ENCODE measurements at regions not wholly inside any gene's neighbourhood (a gene's known extent, or its start where the extent isn't known, plus 50 kb on each side); places are given as distances from the start of the nearest gene placed in this dataset.

GRCh38 chr5:89279391-89280036 is 396.5 kb upstream of the MEF2C start:
- peak overlapping the region; percentile 41; the same call in 1 of the 2 replicates for H3K4me3 ChIP-seq (ENCODE audit: low read length)
- no peak for TF ChIP-seq ZNF274 (IDR thresholded peaks at IDR 0.05; ENCODE audit: low read depth, low read length)

- TF ChIP-seq ZNF274 (IDR thresholded peaks at IDR 0.05; ENCODE audit: low read depth, low read length) = no peak
- H3K4me3 ChIP-seq (ENCODE audit: low read length) = no peak overlapping the region
Measured at GRCh38 chr5:89277816-89278215, 394.8 kb upstream of the MEF2C start.

- H3K4me3 ChIP-seq (ENCODE audit: low read length) = no peak overlapping the region
- TF ChIP-seq ZNF274 (IDR thresholded peaks at IDR 0.05; ENCODE audit: low read depth, low read length) = no peak
Measured at GRCh38 chr5:89276566-89277305, 393.8 kb upstream of the MEF2C start.

- no peak for TF ChIP-seq ZNF274 (IDR thresholded peaks at IDR 0.05; ENCODE audit: low read depth, low read length)
- H3K4me3 ChIP-seq (ENCODE audit: low read length) = no peak overlapping the region
Measured at GRCh38 chr5:89275066-89275855, 392.3 kb upstream of the MEF2C start.

GRCh38 chr5:89273289-89273688 is 390.3 kb upstream of the MEF2C start:
- H3K4me3 ChIP-seq (ENCODE audit: low read length) = no peak overlapping the region
- no peak for TF ChIP-seq ZNF274 (IDR thresholded peaks at IDR 0.05; ENCODE audit: low read depth, low read length)

GRCh38 chr5:89270901-89271300 is 387.9 kb upstream of the MEF2C start:
- no peak for TF ChIP-seq ZNF274 (IDR thresholded peaks at IDR 0.05; ENCODE audit: low read depth, low read length)
- H3K4me3 ChIP-seq (ENCODE audit: low read length) = peak overlapping the region; percentile 13; the same call in 1 of the 2 replicates

DNA sequence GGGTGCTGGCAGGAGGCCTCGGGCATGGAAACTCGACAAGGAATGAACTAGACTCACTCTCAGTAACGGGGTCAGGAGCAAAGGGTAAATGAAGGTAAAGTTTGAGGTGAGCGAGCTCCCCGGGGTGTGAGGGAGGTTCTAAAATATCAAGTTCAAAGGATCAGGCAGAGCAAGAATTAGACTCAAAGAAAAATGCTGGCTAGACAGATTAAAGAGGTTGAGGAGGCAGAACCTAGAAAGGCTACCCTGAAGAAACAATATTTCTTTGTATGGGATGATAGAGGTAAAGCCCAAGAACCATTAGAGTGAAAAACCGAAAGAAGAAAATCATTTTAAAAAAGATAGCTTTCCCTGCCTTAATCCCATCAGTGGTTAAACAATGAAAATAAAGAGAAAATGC is 386.7 kb upstream of the MEF2C start:
- peak overlapping the region; percentile 20; the same call in 1 of the 2 replicates for H3K4me3 ChIP-seq (ENCODE audit: low read length)
- no peak for TF ChIP-seq ZNF274 (IDR thresholded peaks at IDR 0.05; ENCODE audit: low read depth, low read length)

DNA sequence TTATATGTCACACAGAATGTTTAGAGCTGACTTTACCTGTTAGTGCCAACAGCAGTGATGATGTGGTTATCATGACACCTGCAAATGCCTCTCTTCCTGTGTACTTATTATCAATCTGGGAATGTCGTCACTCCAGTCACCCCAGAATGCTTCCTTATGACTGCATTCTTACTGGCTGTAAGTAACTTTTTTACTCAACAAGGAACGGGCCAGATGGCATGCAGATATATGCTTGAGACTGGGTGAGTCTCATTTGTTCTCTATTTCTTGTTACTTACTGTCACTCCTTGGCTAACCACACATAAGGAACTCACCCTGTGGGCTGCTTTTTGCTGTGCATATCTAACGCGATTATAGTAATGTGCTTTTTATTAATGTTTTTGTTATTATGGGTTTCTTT is 385.5 kb upstream of the MEF2C start:
- H3K4me3 ChIP-seq (ENCODE audit: low read length) = no peak overlapping the region
- no peak for TF ChIP-seq ZNF274 (IDR thresholded peaks at IDR 0.05; ENCODE audit: low read depth, low read length)

- no peak for TF ChIP-seq ZNF274 (IDR thresholded peaks at IDR 0.05; ENCODE audit: low read depth, low read length)
- no peak overlapping the region for H3K4me3 ChIP-seq (ENCODE audit: low read length)
Measured at GRCh38 chr5:89267788-89268187, 384.8 kb upstream of the MEF2C start.

DNA sequence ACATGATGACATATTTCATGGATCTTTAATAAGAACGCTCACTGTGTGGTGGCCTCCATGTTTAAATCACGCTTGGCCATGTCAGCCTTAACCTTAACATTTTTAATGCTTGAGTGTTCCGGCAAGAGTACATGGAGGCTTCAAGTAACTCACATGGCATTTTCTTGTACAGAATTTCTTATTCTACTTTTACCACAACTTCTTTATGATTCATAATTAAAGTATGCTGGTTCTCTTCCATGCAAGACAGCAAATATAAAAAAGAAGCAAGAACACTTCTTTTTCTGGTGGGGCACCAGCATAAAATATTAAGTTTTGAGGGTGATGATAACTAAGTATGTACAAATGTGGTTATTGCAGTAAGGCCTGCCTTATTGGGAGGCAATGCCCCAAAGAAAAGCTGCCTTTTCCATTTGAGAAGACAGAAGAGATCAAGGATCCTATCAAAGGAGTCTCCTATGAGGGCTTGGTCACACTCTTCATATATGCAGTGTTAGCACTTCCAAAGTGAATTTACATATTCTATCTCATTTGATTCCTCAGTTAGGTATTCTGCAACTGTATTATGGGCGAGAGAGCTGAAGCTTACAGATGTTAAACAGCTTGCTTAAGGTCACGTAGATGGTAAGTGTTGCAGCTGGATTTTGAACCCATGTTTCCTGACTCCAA is 382.7 kb upstream of the MEF2C start:
- no peak for TF ChIP-seq ZNF274 (IDR thresholded peaks at IDR 0.05; ENCODE audit: low read depth, low read length)
- no peak overlapping the region for H3K4me3 ChIP-seq (ENCODE audit: low read length)

- no peak overlapping the region for H3K4me3 ChIP-seq (ENCODE audit: low read length)
- no peak for TF ChIP-seq ZNF274 (IDR thresholded peaks at IDR 0.05; ENCODE audit: low read depth, low read length)
Measured at GRCh38 chr5:89263846-89264245, 380.9 kb upstream of the MEF2C start.

DNA sequence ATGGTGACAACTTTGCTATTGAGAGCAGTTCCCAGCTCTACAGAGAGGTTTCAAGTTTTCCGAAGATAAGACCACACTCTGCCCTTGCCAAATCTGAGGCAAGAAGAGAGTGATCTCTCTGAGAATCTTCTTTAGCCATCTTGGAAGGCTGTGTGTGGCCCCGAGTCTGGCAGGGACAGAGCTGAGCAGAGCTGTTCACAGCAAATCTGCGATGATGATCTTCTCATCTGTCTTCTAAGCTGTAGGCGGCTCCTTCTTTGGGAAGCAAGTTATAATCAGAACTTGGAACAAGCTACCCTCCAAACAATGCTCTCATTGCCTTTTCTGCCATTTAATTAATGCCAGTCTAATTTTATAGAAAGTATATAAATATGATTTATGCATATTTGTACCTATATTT is 379.0 kb upstream of the MEF2C start:
- no peak overlapping the region for H3K4me3 ChIP-seq (ENCODE audit: low read length)

GRCh38 chr5:89260254-89260653 is 377.3 kb upstream of the MEF2C start:
- no peak for TF ChIP-seq ZNF274 (IDR thresholded peaks at IDR 0.05; ENCODE audit: low read depth, low read length)
- no peak overlapping the region for H3K4me3 ChIP-seq (ENCODE audit: low read length)

More for the DNA sequence above, 379.0 kb upstream of the MEF2C start:
- TF ChIP-seq ZNF274 (IDR thresholded peaks at IDR 0.05; ENCODE audit: low read depth, low read length) = no peak

- no peak for TF ChIP-seq ZNF274 (IDR thresholded peaks at IDR 0.05; ENCODE audit: low read depth, low read length)
- no peak overlapping the region for H3K4me3 ChIP-seq (ENCODE audit: low read length)
Measured at GRCh38 chr5:89255845-89256463, 373.0 kb upstream of the MEF2C start.

All from GM08714 (cell line).